ENCODE measurements at regions not wholly inside any gene's neighbourhood (a gene's known extent, or its start where the extent isn't known, plus 50 kb on each side); places are given as distances from the start of the nearest gene placed in this dataset.

DNA sequence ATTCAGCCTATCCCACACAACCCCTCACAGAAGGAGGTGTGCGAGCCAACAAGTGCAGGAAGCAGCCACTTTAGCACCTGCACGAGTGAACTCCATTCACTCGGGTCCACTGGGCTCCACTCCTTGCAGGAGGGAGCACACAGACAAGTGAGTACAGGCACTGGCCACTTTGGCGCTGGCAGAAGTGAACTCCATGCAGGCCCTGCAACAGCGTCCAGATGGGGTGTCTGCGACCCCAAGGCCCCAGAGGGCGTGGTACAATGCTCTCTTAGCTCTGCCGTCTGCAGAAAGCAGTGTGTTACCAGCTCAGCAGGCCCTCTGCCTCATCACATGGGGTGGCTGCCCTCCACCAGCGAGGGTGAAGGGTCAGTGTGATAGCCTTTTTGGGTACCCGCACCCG, 388.0 kb upstream of the CNTN4 start:
- no peak for DNase-seq (ENCODE audit: low spot score, unreplicated experiment)

DNA sequence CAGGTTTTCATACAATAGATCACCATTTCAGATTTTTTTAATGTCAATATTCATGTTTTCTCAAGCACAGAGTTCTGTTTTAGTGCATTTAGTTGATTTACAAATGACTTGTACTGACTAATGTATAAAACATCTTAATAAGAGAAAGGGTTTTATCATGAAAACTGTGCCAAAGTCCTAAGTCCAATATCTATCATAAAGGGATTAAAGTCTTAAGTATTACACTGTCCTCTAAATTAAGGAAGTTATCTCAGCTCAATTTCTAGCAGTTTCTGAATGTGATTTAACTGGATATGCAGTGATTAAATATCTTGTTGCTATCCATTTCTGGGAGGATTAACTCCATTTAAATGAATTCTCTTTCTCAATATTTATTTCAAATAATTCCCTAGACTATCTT, 381.1 kb upstream of the CNTN4 start:
- H3K27ac Mint-ChIP-seq = no peak overlapping the region
- no peaks in the 10 kb centered on the region for H3K36me3 Mint-ChIP-seq (ENCODE audit: insufficient read depth)
- no peak overlapping the region for H3K4me3 Mint-ChIP-seq (ENCODE audit: low read depth)
- no peaks in the 10 kb centered on the region for H3K4me1 Mint-ChIP-seq (ENCODE audit: low read depth)
- H3K27me3 Mint-ChIP-seq = no peaks in the 10 kb centered on the region
- H3K9me3 Mint-ChIP-seq (ENCODE audit: low read depth) = no peaks in the 10 kb centered on the region
- no peak for DNase-seq (ENCODE audit: low spot score, unreplicated experiment)
- TF ChIP-seq, protein P1, sequence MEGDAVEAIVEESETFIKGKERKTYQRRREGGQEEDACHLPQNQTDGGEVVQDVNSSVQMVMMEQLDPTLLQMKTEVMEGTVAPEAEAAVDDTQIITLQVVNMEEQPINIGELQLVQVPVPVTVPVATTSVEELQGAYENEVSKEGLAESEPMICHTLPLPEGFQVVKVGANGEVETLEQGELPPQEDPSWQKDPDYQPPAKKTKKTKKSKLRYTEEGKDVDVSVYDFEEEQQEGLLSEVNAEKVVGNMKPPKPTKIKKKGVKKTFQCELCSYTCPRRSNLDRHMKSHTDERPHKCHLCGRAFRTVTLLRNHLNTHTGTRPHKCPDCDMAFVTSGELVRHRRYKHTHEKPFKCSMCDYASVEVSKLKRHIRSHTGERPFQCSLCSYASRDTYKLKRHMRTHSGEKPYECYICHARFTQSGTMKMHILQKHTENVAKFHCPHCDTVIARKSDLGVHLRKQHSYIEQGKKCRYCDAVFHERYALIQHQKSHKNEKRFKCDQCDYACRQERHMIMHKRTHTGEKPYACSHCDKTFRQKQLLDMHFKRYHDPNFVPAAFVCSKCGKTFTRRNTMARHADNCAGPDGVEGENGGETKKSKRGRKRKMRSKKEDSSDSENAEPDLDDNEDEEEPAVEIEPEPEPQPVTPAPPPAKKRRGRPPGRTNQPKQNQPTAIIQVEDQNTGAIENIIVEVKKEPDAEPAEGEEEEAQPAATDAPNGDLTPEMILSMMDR (IDR thresholded peaks at IDR 0.05; ENCODE audit: unreplicated experiment) = no peak

More for the DNA sequence above, 388.0 kb upstream of the CNTN4 start:
- no peak overlapping the region for H3K4me3 Mint-ChIP-seq (ENCODE audit: low read depth)
- H3K27ac Mint-ChIP-seq = no peak overlapping the region
- H3K4me1 Mint-ChIP-seq (ENCODE audit: low read depth) = no peaks in the 10 kb centered on the region
- no peaks in the 10 kb centered on the region for H3K36me3 Mint-ChIP-seq (ENCODE audit: insufficient read depth)
- TF ChIP-seq, protein P1 (IDR thresholded peaks at IDR 0.05; ENCODE audit: unreplicated experiment) = no peak
- no peaks in the 10 kb centered on the region for H3K27me3 Mint-ChIP-seq
- peaks cover 7% of the 10 kb centered on the region for H3K9me3 Mint-ChIP-seq (ENCODE audit: low read depth)

DNA sequence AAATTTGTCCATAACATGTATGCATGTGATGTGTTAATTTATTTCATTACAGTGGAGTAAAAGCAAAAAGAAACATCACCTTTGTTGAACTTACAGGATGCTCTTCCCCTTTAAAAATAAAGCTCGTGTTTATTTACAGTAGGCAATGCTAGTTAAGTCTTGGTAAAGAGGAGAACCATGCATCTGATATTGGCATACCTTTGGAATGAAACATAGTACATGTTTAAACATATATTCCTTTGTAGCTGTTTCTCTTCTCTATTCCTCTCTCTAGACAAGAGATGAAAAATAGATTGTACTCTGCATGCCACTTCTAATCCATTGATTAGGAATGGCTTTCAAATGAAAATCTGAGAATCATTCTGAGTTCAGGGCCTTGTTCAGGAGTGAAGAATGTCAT, 374.9 kb upstream of the CNTN4 start:
- no peak overlapping the region for H3K27ac Mint-ChIP-seq
- no peak for DNase-seq (ENCODE audit: low spot score, unreplicated experiment)
- H3K9me3 Mint-ChIP-seq (ENCODE audit: low read depth) = peaks cover 3% of the 10 kb centered on the region
- TF ChIP-seq, protein P1 (IDR thresholded peaks at IDR 0.05; ENCODE audit: unreplicated experiment) = no peak
- no peak overlapping the region for H3K4me3 Mint-ChIP-seq (ENCODE audit: low read depth)
- no peaks in the 10 kb centered on the region for H3K4me1 Mint-ChIP-seq (ENCODE audit: low read depth)
- no peaks in the 10 kb centered on the region for H3K27me3 Mint-ChIP-seq
- no peaks in the 10 kb centered on the region for H3K36me3 Mint-ChIP-seq (ENCODE audit: insufficient read depth)

DNA sequence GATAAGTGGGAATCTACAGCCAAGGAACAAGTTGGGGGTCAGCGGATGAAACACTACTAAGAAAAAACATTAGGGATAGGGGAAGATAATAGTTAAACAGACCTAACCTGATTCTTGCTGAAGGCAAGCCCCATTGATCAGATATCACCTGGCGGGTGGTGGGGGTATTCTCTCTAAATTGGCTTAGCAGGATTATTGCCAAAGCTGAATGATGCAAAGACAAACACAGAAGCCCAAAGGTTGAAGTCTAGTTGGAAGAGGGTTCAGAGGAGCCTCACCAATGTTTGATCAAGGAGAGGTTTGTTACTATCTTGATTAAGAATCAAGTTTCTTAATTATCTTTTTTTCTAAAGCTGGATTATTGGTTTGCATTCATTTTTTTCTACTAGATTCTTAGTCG, 371.9 kb upstream of the CNTN4 start:
- H3K27ac Mint-ChIP-seq = no peak overlapping the region
- H3K4me3 Mint-ChIP-seq (ENCODE audit: low read depth) = no peak overlapping the region
- no peaks in the 10 kb centered on the region for H3K4me1 Mint-ChIP-seq (ENCODE audit: low read depth)
- no peak for DNase-seq (ENCODE audit: low spot score, unreplicated experiment)
- H3K9me3 Mint-ChIP-seq (ENCODE audit: low read depth) = peaks cover 3% of the 10 kb centered on the region
- TF ChIP-seq, protein P1 (IDR thresholded peaks at IDR 0.05; ENCODE audit: unreplicated experiment) = no peak
- H3K36me3 Mint-ChIP-seq (ENCODE audit: insufficient read depth) = no peaks in the 10 kb centered on the region
- no peaks in the 10 kb centered on the region for H3K27me3 Mint-ChIP-seq

- Mint-ChIP-seq H3K27me3 (no peaks in the 10 kb centered on the region), H3K4me1 (ENCODE audit: low read depth) (no peaks in the 10 kb centered on the region), H3K4me3 (ENCODE audit: low read depth) (no peak overlapping the region), H3K9me3 (ENCODE audit: low read depth) (peaks cover 3% of the 10 kb centered on the region), H3K27ac (no peak overlapping the region), H3K36me3 (ENCODE audit: insufficient read depth) (no peaks in the 10 kb centered on the region)
- no peak for DNase-seq (ENCODE audit: low spot score, unreplicated experiment)
- TF ChIP-seq, protein P1 (IDR thresholded peaks at IDR 0.05; ENCODE audit: unreplicated experiment) = no peak
Measured at GRCh38 chr3:1727242-1727641, 371.4 kb upstream of the CNTN4 start.

Measured in progenitor cell of endocrine pancreas (in vitro differentiated cells).